ENCODE measurements at regions not wholly inside any gene's neighbourhood (a gene's known extent, or its start where the extent isn't known, plus 50 kb on each side); places are given as distances from the start of the nearest gene placed in this dataset.
A peak's percentile ranks its signal among the peaks of the same experiment; 100 is the strongest.

- TF ChIP-seq AFF4 (CRISPR knock-in tag; IDR thresholded peaks at IDR 0.05; ENCODE audit: borderline replicate concordance) (no peak), ZSCAN18 (CRISPR knock-in tag; IDR thresholded peaks at IDR 0.05) (no peak), ZNF281 (CRISPR knock-in tag; IDR thresholded peaks at IDR 0.05) (no peak), NR2C2 (CRISPR knock-in tag; IDR thresholded peaks at IDR 0.05) (no peak), ZBTB43 (CRISPR knock-in tag; IDR thresholded peaks at IDR 0.05) (no peak), ZNF219 (CRISPR knock-in tag; IDR thresholded peaks at IDR 0.05; ENCODE audit: borderline replicate concordance) (no peak), ZNF416 (CRISPR knock-in tag; IDR thresholded peaks at IDR 0.05) (no peak), IRF1 (CRISPR knock-in tag; IDR thresholded peaks at IDR 0.05) (no peak)
Measured at GRCh38 chr6:14633479-14633878, 515.9 kb downstream of the CD83 start (continued).

- TF ChIP-seq CREM (CRISPR knock-in tag; IDR thresholded peaks at IDR 0.05) (no peak), RORB (CRISPR knock-in tag; IDR thresholded peaks at IDR 0.05) (no peak), ZNF425 (CRISPR knock-in tag; conservative IDR thresholded peaks at IDR 0.05) (no peak), CTCF (IDR thresholded peaks at IDR 0.05) (no peak), ZNF219 (CRISPR knock-in tag; IDR thresholded peaks at IDR 0.05; ENCODE audit: borderline replicate concordance) (no peak)
- ATAC-seq (no peak), DNase-seq (ENCODE audit: low spot score) (no peak)
- Mint-ChIP-seq H3K4me1 (peaks cover 61% of the 10 kb centered on the region), H3K27ac (peak overlapping the region; percentile 82; the same call in 1 of the 2 replicates), H3K9me3 (no peaks in the 10 kb centered on the region), H3K4me3 (no peak overlapping the region), H3K36me3 (no peaks in the 10 kb centered on the region), H3K27me3 (ENCODE audit: low read depth) (no peaks in the 10 kb centered on the region)
- CTCF ChIA-PET, result interaction anchor here (0.7 kb wide), 1 partner anchor 193 kb away, joined by 3 read pairs; no protein-coding TSS in a partner anchor
- POLR2A ChIA-PET, result no interaction called here
Measured at GRCh38 chr6:14634072-14634471, 516.5 kb downstream of the CD83 start.
